SKM-1 (cell line): ENCODE measurements at regions not wholly inside any gene's neighbourhood (a gene's known extent, or its start where the extent isn't known, plus 50 kb on each side); places are given as distances from the start of the nearest gene placed in this dataset.

Source experiments
- DNase-seq: peaks from one replicate; lab custom pipeline; 2025; ENCODE audit not compliant: unreplicated experiment; lab: John Stamatoyannopoulos, UW

DNA sequence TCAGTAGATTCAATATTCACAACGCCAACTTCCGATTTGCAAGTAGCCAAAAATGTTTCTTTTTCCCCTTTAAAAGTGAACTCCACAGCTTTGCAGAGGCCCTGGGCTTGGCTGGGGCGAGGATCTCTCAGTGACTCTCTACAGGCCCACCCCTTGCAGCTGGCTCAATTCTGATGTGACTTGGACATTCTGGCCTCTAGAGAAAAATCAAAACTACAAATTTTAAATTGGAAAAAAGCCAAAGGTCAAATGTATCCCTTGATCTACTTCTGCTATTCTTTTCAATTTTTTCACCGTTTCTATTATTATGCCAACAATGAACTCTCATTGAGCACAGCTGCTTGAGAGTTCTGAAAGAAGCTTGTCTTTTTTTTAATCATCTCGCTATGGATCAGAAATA, 245.9 kb upstream of the HS3ST5 start:
- DNase-seq = no peak

DNA sequence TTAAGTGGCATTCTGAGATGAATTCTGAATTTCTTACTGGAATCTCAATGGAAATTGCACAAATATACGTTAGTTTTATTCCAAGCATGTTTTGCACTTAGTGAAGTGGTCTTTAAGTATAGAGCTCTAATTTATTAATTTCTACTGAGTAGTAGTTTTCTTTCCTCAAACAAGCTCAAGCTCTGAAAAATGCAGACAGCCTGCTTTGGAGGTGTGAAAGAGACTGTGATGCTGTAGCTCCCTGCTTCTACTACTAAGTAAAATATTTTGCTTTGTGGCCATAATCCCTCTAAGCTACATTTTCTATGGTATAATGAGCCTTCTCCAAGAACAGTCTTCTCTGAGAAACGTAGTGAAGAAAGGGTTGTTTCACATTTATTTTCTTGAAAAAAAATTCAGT, 243.5 kb upstream of the HS3ST5 start:
- DNase-seq = no peak

DNA sequence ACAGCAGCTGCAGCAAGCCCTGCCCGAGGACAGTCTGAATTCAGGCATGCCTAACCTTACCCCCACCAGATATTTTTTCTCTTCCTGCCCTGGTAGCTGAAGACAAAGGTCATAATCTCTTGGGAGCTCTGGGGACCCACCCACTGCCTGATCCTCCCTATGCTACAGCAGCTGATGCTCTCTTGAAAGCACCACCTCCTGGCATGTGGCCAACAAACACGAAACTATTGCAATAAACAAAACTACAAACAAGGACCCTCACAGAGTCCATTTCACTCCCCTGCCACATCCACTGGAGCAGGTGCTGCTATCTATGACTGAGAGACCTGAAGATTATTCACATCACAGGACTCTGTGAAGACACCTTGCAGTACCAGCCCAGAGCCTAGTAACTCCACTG, 238.5 kb upstream of the HS3ST5 start:
- DNase-seq = no peak

DNA sequence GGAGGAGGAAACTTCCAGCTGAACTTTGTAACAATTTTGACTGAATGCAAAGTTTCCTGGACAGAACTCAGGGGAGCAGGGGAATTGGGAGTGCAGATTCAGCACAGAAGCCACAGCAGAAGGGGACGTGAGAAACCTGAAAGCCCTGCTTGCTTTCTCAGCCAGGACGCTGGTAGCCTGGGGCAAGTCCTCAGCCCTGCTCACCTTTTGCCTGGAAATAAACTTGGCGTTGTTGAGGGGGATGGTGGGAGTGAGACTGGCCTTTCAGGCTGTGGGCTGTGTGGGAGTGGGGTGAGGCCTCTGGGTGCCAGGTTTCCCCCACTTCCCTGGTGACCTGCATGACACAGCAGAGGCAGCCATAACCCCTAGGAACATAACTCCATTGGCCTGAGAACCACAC, 238.1 kb upstream of the HS3ST5 start:
- no peak for DNase-seq

DNA sequence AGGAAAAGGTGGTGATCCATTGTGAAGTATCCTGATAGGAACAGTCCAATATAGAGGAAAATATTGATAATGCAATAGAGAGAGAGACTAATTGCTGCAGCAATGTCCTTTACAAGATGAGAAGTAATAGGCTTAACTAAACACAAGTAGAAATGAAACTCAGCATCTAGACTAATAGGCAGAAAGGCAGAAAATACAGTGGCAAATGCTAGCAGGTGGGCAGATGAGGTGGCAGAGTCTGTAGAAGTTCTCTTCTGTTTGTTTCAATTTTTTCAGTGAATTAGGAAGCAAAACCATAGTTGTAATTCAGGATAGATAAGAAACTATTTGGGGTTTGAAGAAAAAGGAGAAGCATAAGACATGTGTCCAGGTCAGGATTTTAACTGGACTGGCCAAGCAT, 236.7 kb upstream of the HS3ST5 start:
- DNase-seq = no peak

DNA sequence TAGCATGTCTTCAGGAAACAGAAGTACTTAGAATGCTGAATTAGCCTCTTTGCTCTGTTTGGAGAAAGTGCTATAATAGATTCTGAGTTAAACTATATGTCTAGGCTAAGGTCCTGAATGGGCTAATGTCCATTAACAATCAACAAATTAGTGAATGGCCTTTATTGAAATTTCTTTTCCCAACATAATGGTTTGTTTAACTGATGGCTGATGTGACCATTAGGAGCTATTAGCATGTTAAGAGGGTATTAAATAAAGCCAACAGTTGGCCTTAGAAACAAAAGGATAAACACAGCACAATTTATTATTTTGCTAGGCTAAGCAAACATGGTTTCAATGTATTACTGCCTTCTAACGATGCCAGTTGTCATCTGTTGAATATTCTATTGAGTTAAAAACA, 234.3 kb upstream of the HS3ST5 start:
- DNase-seq = no peak

DNA sequence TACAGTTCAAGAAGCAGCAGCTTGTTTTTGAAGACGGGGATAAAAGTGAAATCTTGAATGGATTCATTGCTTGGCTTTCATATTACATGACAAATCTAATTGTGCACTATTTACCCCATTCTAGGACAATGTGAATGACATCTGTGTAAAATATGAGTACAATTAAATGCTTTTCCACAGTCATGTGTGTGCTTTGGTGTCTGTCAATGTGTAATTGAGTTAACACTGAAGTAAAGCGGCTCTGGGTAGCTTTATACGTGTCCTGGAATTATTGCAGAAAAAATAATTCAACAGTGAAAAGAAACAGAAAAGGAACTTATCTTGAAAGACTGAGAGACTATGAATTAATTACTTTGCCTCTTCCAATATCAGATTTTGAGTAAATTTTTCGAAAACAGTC, 233.5 kb upstream of the HS3ST5 start:
- DNase-seq = no peak

DNA sequence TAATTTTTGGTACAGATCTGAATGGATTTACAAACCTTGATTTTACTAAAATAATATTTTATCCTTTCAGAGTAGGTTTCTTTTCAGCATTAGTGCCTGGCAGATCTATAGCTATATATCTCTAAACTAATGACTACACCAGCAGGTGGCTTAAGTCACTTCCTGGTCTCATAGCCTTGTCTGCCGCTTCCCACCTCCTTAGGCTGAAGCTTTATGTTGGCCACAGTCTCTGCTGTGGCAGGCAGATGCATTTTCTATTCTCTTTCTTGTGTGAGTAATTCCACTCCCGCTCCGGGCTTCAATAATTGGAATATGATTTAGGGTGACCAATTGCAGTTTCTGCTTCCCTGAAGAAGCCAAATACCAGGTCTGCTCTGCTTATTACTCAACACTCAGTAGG, 226.8 kb upstream of the HS3ST5 start:
- DNase-seq = no peak

DNA sequence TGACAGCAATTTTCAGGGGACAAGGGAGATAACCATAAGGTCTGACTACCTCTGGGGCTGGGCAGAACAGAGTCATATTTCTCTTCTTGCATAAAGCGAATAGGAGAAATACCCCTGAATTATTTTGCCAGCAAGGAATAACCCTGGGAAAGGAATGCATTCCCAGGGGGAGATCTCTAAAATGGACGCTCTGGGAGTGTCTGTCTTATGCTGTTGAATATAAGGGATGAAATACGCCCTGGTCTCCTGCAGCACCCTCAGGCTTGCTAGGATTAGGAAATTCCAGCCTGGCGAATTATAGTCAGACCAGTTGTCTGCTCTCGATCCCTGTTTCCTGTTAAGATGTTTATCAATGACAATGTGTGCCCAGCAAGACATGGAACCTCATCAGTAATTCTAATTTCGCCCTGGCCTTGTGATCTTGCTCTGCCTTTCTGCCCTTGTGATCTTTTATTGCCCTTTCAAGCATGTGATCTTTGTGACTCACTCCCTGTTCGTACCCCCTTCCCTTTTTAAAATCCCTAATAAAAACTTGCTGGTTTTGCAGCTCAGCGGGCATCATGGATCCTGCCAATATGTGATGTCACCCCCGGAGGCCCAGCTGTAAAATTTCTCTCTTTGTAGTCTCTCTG, 221.6 kb upstream of the HS3ST5 start:
- DNase-seq = no peak

DNA sequence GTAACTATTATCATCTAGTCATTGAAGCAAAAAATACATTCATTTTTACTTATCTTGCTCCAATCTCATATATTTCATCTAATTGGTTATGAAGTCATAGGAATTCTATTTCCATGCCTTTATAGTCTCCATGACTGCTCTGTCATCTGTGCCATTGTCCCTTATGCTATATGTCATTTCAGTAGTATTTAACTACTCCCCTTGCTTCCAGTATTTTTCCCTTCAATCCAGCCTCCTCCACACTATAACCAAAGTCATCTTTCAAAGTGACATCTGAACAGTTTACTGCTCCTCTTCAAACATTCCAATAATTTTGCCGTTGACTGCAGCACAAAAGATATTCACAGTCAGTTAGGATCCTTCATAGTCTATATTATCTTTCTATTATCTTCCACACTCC, 216.6 kb upstream of the HS3ST5 start:
- DNase-seq = no peak

DNA sequence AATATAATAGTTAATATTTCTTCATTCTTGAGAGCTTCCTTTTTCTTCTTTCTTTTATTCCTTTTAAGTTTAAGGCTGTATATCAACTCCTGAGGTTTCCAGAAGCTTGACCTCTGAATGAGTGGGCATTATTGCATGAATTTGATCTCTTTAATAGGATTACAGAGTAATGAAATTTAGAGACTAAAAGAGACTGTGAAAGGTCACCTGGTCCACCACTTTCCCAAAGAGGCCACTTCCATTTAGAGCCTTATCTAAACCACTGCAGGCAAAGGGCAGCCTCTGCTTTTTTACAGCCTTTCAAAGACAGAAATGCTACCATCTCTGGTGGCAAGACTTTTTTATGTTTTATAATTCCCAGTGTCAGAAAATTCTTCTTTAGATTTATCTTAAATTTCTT, 215.3 kb upstream of the HS3ST5 start:
- no peak for DNase-seq

DNA sequence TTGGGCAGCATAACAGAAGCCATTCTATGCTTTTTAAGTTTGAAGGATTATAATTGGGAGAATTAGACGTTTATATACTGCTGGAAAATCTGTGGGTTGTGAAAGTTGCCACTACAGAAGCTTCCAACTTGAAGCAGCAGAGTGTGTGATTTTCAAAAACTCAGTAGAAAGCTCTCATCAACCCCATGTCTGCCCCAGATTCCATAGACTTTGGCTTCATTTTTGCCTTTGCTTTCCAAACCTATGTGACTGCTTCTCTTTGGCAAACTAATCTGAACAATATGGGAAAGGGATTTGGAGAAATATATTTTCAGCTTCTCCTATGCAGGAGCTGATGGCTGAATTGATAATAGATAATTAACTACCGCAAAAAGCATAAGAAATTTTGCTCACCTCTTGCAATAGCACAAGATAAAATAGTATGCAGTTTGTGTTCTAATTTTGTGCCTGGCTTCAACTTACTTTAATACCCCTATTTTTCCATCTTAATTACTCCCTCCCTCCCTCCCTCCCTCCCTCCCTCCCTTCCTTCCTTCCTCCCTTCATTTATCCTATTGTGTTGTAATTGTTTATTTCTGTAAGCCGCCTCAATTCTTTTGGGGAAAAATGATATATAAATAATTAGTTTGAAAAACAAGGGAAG, 214.1 kb upstream of the HS3ST5 start:
- DNase-seq = no peak

DNA sequence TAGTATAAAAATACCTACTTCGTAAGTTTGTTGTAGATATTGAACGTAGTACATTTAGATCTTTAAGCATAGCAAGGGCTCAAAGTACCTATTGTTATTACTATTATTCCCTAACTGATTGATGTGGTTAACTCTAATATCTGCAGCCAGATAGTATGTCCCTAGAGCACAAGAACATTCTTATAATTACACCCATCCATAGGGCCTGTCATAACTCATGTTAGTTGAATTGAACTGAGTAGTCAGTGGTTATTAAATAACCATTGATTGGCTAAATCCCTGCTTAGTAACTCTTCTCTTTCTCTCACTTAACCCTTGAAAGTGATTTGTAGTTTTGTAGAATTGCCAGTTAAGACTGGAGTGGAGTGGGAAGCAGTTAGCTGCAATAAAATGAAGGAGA, 207.5 kb upstream of the HS3ST5 start:
- DNase-seq = no peak

DNA sequence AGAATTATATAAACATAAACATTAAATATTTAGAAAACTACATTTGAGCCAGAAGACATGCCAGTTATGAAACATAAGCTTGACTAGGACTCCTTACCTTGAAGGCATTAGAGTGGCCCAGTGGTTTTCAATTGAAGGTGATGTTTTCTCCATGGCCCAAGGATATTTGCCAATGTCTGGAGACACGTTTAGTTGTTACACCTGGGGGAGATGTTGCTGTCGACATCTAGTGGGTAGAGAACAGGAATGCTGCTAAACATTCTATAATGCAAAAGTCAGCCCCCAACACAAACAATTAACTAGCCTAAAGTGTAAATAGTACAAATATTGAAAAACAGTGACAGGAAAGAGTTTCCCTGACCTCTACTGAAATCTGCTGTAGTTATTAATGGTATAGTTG, 200.9 kb upstream of the HS3ST5 start:
- no peak for DNase-seq

DNA sequence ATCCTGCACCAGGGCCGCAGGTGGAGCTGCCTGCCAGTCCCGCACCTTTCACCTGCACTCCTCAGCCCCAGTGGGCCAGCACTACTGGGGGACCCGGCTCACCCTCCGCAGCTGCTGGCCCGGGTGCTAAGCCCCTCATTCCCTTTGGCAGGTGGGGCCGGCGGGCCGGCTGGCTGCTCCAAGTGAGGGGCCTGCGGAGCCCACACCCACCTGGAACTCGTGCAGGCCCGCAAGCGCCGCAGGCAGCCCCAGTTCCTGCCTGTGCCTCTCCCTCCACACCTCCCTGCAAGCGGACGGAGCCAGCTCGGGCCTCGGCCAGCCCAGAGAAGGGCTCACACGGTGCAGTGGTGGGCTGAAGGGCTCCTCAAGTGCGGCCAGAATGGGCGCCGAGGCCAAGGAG, 199.0 kb upstream of the HS3ST5 start:
- DNase-seq = no peak

DNA sequence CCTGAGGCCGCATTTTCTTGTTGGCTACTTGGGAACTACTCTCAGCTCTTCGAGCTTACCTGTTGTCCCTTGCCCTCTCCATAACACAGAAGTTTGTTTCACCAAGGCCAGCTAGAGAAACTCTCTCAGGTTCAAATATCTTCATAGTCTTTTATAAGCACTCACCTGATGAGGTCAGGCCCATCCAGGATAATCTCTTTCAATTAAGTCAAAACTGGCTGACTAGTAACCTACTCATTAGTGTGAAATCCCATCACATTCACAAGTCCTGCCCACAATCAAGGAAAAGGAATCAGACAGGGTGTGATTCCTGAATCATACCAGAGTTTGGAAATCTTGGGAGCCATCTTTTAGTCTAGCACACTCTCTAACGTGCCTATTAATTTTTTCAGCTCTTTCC, 195.2 kb upstream of the HS3ST5 start:
- no peak for DNase-seq

DNA sequence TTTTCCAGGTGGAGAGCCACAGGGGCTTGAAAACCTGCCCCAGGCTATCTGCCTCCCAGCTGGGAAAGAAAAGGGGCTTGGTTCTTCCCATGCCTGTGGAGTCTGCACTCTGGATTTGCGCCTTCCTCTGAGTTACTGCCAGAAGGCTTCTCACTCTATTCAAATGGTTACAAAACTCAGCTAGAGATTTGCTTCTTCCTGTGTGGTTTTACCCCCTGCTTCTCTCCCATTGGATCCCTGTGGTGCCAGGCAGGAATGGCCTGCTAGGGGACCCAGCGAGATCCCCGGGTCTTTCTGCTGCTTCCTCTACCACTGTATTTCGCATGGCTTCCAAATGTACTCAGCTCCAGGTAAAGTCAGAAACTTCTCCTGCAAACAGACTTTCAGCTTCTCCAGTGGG, 192.0 kb upstream of the HS3ST5 start:
- DNase-seq = no peak

DNA sequence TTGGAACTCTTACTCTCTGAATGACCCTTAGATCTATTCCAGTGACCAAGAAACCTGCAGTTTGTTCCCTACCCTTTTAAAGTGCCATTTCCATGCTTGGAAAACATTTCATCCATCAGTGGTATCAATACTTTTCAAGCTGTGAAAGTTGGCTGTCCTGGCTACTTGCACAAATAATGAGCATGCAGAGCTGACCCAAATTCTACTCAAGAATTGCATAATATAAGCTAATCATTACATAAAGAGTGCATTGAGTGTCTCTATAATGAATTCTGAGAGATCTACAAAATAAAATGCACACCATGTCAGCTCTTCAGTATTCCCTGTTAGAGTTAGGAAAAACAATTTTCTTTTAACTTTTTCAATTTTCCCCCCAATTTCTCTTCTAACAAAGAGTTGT, 181.3 kb upstream of the HS3ST5 start:
- no peak for DNase-seq

DNA sequence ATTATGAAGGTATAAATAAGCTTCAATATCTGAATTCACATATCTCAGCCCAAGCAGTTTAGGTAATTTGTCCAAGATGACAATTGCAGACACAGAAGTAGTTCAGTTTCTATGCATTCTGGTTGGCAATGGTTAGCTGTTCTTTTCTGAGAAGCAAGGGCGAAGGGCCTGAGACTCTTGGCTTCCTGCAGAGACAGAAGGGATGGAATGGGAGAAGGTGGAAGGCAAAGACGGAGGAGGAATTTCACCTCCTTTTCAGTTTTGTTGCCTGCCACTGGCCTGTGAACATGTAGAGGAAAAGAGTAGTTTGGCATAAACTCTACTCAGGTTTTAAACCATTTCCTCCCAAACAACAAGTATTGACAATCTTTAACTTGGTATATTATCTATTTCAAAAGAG, 180.7 kb upstream of the HS3ST5 start:
- DNase-seq = no peak

DNA sequence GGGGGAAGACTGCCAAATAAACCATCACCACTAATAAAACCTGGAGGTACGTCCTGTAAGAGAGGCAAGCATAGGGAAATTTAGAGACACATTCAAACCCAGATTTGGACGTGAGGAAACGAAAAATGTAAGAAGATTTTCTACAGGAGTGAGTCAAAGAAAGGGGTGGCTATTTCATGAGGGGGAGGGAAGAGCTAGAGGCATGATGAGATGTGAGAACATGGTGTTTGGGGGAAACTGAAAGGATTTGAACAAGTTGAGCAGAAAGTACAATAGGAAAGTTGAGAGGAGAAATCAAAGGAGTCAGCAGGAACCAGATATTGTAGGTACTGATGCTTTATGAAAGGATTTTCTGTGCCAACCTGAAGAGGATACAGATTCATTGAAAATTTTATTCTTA, 179.1 kb upstream of the HS3ST5 start:
- no peak for DNase-seq

DNA sequence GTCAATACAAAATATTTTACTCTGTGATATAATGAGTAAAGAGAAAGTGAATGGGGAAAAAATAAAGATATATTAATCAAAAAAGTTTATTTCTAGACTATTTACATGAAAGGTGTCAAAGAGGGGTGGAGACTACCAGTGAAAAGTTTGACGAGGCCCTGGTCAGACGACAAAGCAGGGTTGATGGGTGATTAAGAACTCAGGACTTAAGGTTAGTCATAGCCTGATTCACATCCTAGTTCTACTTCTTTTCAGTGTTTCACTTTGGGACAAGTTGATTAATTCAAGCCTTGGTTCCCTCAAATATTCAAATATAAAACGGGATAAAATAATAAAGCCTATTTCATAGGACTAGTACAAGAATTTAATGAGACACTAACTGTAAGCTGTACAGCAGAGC, 178.2 kb upstream of the HS3ST5 start:
- no peak for DNase-seq

DNA sequence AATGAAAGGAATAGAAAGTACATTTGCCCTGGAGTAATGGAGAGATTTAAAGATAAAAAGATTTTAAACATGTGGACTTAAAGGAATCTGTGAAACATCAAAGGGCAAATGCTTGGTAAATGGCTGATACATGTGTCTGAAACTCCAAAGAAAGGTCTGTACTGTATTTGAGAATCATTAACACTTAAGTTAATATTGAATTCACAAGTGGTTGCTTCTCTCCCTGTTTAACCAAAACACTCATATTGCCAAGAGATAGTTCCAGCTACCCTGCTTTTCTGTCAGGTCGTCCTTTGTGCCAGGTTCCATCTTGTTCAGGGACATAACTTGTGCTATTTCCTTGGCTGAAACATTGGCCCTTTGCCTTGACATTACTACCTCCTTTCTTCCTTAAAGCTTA, 171.3 kb upstream of the HS3ST5 start:
- no peak for DNase-seq

DNA sequence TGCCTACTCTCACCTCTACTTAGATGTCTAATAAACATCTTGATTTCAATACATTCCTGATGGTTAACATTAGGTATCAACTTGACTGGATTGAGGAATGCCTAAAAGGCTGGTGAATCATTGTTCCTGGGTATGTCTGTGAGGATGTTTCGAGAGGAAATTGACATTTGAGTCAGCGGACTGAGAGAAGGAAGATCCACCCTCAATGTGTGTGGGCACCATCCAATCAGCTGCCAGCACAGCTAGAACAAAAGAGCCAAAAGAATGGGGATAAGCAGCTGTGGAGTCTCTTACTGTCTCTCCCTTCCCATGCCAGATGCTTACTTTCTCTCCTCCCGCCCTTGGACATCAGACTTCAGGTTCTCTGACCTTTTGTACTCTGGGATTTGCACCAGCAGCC, 128.6 kb upstream of the HS3ST5 start:
- no peak for DNase-seq
